ENCODE measurements at regions not wholly inside any gene's neighbourhood (a gene's known extent, or its start where the extent isn't known, plus 50 kb on each side); places are given as distances from the start of the nearest gene placed in this dataset.

DNA sequence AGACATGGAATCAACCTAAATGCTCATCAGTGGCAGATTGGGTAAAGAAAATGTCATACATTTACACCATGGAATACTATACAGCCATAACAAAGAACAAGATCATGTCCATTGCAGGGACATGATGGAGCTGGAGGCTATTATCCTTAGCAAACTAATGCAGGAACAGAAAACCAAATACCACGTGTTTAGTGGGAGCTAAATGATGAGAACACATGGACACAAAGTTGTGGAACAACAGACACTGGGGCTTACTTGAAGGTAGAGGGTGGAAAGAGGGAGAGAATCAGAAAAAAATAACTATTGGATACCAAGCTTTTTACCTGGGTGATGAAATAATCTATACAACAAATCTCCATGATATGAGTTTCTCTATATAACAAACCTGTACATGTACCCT, 701.3 kb downstream of the TBC1D32 start:
- TF ChIP-seq CTCF (IDR thresholded peaks at IDR 0.05) (no peak), POLR2A (IDR thresholded peaks at IDR 0.05) (no peak)

Measured in Peyer's patch (tissue), 4 donors.